H9 (cell line): ENCODE measurements at regions not wholly inside any gene's neighbourhood (a gene's known extent, or its start where the extent isn't known, plus 50 kb on each side); places are given as distances from the start of the nearest gene placed in this dataset.

Experiments used
- DNase-seq: peaks from one replicate; pipeline ENCODE4 v3.0.0-alpha.2; 2017
- H2AFZ ChIP-seq: one replicate; pipeline ENCODE4 v1.6.1; 2013; ENCODE audit warnings: mild to moderate bottlenecking, low read length, control low read depth, moderate library complexity
- H2AK5ac ChIP-seq: 2 replicates; pipeline ENCODE4 v1.6.1; 2013; ENCODE audit warnings: low read length, control low read depth, mixed read lengths; ENCODE audit not compliant: insufficient read length
- H2BK120ac ChIP-seq: one replicate; pipeline ENCODE4 v1.6.1; 2013; ENCODE audit warnings: low read depth, mild to moderate bottlenecking, low read length, control low read depth, inconsistent platforms; ENCODE audit not compliant: poor library complexity, severe bottlenecking
- H2BK12ac ChIP-seq: 2 replicates; pipeline ENCODE4 v1.6.1; 2013; ENCODE audit warnings: low read length, control low read depth, mixed read lengths, low read depth; ENCODE audit not compliant: insufficient read length
- H2BK15ac ChIP-seq: 2 replicates; pipeline ENCODE4 v1.6.1; 2013; ENCODE audit warnings: low read depth, low read length, control low read depth
- H2BK20ac ChIP-seq: one replicate; pipeline ENCODE4 v1.6.1; 2013; ENCODE audit warnings: low read depth, mild to moderate bottlenecking, low read length, control low read depth, inconsistent platforms; ENCODE audit not compliant: poor library complexity, severe bottlenecking
- H2BK5ac ChIP-seq: 2 replicates; pipeline ENCODE4 v1.6.1; 2013; ENCODE audit warnings: low read length, control low read depth, mixed read lengths; ENCODE audit not compliant: insufficient read length
- H3K14ac ChIP-seq: 2 replicates; pipeline ENCODE4 v1.6.1; 2013; ENCODE audit warnings: low read length, control low read depth; ENCODE audit not compliant: insufficient read depth
- H3K18ac ChIP-seq: 2 replicates; pipeline ENCODE4 v1.6.1; 2013; ENCODE audit warnings: low read depth, mild to moderate bottlenecking, mixed read lengths, low read length, control low read depth; ENCODE audit not compliant: insufficient read length
- H3K23ac ChIP-seq: 2 replicates; pipeline ENCODE4 v1.6.1; 2013; ENCODE audit warnings: low read length, control low read depth, mixed read lengths, low read depth; ENCODE audit not compliant: insufficient read length
- H3K23me2 ChIP-seq: 2 replicates; pipeline ENCODE4 v1.6.1; 2013; ENCODE audit warnings: low read depth, mild to moderate bottlenecking, mixed read lengths, low read length, control low read depth; ENCODE audit not compliant: insufficient read length, poor library complexity, severe bottlenecking
- H3K27ac ChIP-seq: 2 replicates; pipeline ENCODE4 v1.5.1; 2013; ENCODE audit warnings: low read length, control low read depth, mixed read lengths, low read depth; ENCODE audit not compliant: insufficient read length
- H3K27me3 ChIP-seq: 2 replicates; pipeline ENCODE4 v1.6.1; 2013; ENCODE audit warnings: low read length, control low read depth, inconsistent platforms; ENCODE audit not compliant: insufficient read depth
- H3K4ac ChIP-seq: 2 replicates; pipeline ENCODE4 v1.6.1; 2013; ENCODE audit warnings: low read depth, mild to moderate bottlenecking, control low read depth, inconsistent platforms, low read length, moderate library complexity
- H3K4me1 ChIP-seq: 2 replicates; pipeline ENCODE4 v1.6.1; 2013; ENCODE audit warnings: low read length, control low read depth, inconsistent platforms; ENCODE audit not compliant: insufficient read depth
- H3K4me2 ChIP-seq: 2 replicates; pipeline ENCODE4 v1.6.1; 2013; ENCODE audit warnings: low read length, control low read depth, mixed read lengths; ENCODE audit not compliant: insufficient read length, insufficient read depth
- H3K56ac ChIP-seq: 2 replicates; pipeline ENCODE4 v1.6.1; 2013; ENCODE audit warnings: low read depth, mild to moderate bottlenecking, mixed read lengths, low read length, control low read depth; ENCODE audit not compliant: insufficient read length
- H3K79me1 ChIP-seq: 2 replicates; pipeline ENCODE4 v1.6.1; 2013; ENCODE audit warnings: low read depth, mild to moderate bottlenecking, moderate library complexity, low read length, control low read depth, inconsistent platforms; ENCODE audit not compliant: insufficient read depth, poor library complexity, severe bottlenecking
- H3K79me2 ChIP-seq: 2 replicates; pipeline ENCODE4 v1.6.1; 2013; ENCODE audit warnings: low read length, control low read depth, inconsistent platforms; ENCODE audit not compliant: insufficient read depth
- H3K9ac ChIP-seq: 2 replicates; pipeline ENCODE4 v1.6.1; 2013; ENCODE audit warnings: low read length, control low read depth, mixed read lengths; ENCODE audit not compliant: insufficient read length; ENCODE audit errors: extremely low read depth
- H3K9me3 ChIP-seq: one replicate; pipeline ENCODE4 v1.6.1; 2013; ENCODE audit warnings: low read depth, low read length, inconsistent platforms; ENCODE audit not compliant: control insufficient read depth
- H3T11ph ChIP-seq: one replicate; pipeline ENCODE4 v1.6.1; 2013; ENCODE audit warnings: mild to moderate bottlenecking, low read length, control low read depth, inconsistent platforms
- H4K20me1 ChIP-seq: one replicate; pipeline ENCODE4 v1.6.1; 2013; ENCODE audit not compliant: control insufficient read depth, insufficient read length, insufficient read depth
- H4K5ac ChIP-seq: 2 replicates; pipeline ENCODE4 v1.6.1; 2013; ENCODE audit warnings: low read depth, mild to moderate bottlenecking, mixed read lengths, low read length, control low read depth; ENCODE audit not compliant: insufficient read length
- H4K8ac ChIP-seq: replicated peaks from 2 replicates; pipeline ENCODE4 v1.6.1; 2013; ENCODE audit warnings: low read length, control low read depth, mixed read lengths, low read depth; ENCODE audit not compliant: insufficient read length
- H4K91ac ChIP-seq: 2 replicates; pipeline ENCODE4 v1.6.1; 2013; ENCODE audit warnings: low read depth, mild to moderate bottlenecking, moderate library complexity, mixed read lengths, low read length, control low read depth; ENCODE audit not compliant: insufficient read length
- H3K27ac Mint-ChIP-seq, 3 experiments: 2 replicates in 2 of 3; 3 replicates in 1 of 3; pipeline ENCODE4 v1.8.0; 2020 to 2021; ENCODE audit warnings: mixed read lengths in 3 of 3, mild to moderate bottlenecking in 1 of 3, moderate library complexity in 1 of 3
- H3K27me3 Mint-ChIP-seq: 2 replicates; pipeline ENCODE4 v1.8.0; 2021; ENCODE audit warnings: low read depth, mild to moderate bottlenecking, moderate library complexity, mixed read lengths
- H3K36me3 Mint-ChIP-seq, 3 experiments: 2 replicates in 2 of 3; 3 replicates in 1 of 3; pipeline ENCODE4 v1.8.0; 2020 to 2021; ENCODE audit warnings: low read depth in 3 of 3, mixed read lengths in 3 of 3; ENCODE audit not compliant: insufficient read depth in 1 of 3
- H3K4me1 Mint-ChIP-seq, 2 experiments: 2 replicates each; pipeline ENCODE4 v1.8.0; 2020; ENCODE audit warnings: mixed read lengths in 2 of 2
- H3K4me3 Mint-ChIP-seq, 2 experiments: 2 replicates in 1 of 2; 3 replicates in 1 of 2; pipeline ENCODE4 v1.8.0; 2020 to 2021; ENCODE audit warnings: mild to moderate bottlenecking in 2 of 2, mixed read lengths in 2 of 2, moderate library complexity in 1 of 2
- H3K9me3 Mint-ChIP-seq, 2 experiments: 2 replicates in 1 of 2; 3 replicates in 1 of 2; pipeline ENCODE4 v1.8.0; 2020; ENCODE audit warnings: mild to moderate bottlenecking in 2 of 2, mixed read lengths in 2 of 2, moderate library complexity in 1 of 2
- CTCF ChIP-seq: fragments of 200-600 bp; sonication (generic); conservative IDR thresholded peaks from 3 replicates; pipeline ENCODE4 v1.8.0; 2021; ENCODE audit warnings: antibody characterized with exemption, mild to moderate bottlenecking
- WGBS: extraction: QIAGEN DNeasy Blood & Tissue Kit; methylation state at CpG from one replicate; pipeline ENCODE4 v1.1.7; 2013; ENCODE audit warnings: missing lambda C conversion rate, low lambda C conversion rate, mixed read lengths; ENCODE audit not compliant: insufficient read length; ENCODE audit errors: extremely low coverage; 5-methylcytosine and 5-hydroxymethylcytosine counted together

- Histone ChIP-seq H3K14ac (no peak overlapping the region), H3K4ac (no peak overlapping the region), H3K56ac (no peak overlapping the region), H3K27ac (no peak overlapping the region), H4K8ac (no peak overlapping the region), H2BK15ac (no peak overlapping the region), H3K23ac (no peak overlapping the region), H3T11ph (no peak overlapping the region), H3K23me2 (no peaks in the 10 kb centered on the region), H2BK5ac (no peak overlapping the region), H3K27me3 (no peaks in the 10 kb centered on the region), H4K91ac (no peak overlapping the region), H3K4me2 (no peak overlapping the region), H3K79me1 (no peaks in the 10 kb centered on the region), H2BK120ac (no peak overlapping the region), H2AK5ac (no peak overlapping the region), H2BK20ac (no peak overlapping the region), H4K20me1 (no peaks in the 10 kb centered on the region), H3K4me1 (peaks cover 3% of the 10 kb centered on the region; the same call in 1 of the 2 replicates), H3K18ac (no peak overlapping the region), H3K9me3 (no peaks in the 10 kb centered on the region), H4K5ac (no peak overlapping the region), H2BK12ac (no peak overlapping the region), H2AFZ (no peak overlapping the region), H3K79me2 (no peaks in the 10 kb centered on the region), H3K9ac (no peak overlapping the region)
- H3K36me3 Mint-ChIP-seq = no peaks in the 10 kb centered on the region
- no CpG with 5 or more reads among the region's 7 CpGs for WGBS
- no peaks in the 10 kb centered on the region for H3K9me3 Mint-ChIP-seq
- H3K27ac Mint-ChIP-seq = peak overlapping the region in 1 of 3 experiments; percentile 94; a peak in 3 of 7 replicates
- H3K4me3 Mint-ChIP-seq = no peak overlapping the region
- no peak; the same call in 1 of the 3 replicates for TF ChIP-seq CTCF
- peaks cover 23 to 31% of the 10 kb centered on the region in 2 experiments for H3K4me1 Mint-ChIP-seq
- no peaks in the 10 kb centered on the region; the same call in 1 of the 2 replicates for H3K27me3 Mint-ChIP-seq
- no peak for DNase-seq
Observed at GRCh38 chr16:16881814-16882213, 502.9 kb downstream of the NPIPA7 start.
